K562 (cell line): ENCODE measurements at regions not wholly inside any gene's neighbourhood (a gene's known extent, or its start where the extent isn't known, plus 50 kb on each side); places are given as distances from the start of the nearest gene placed in this dataset.

Experiments
- ATAC-seq: fragments of 200-7000 bp; cut with Tn5 transposase; 3 replicates; pipeline ENCODE4 v1.9.1; 2020; ENCODE audit warnings: moderate library complexity
- BruUV-seq: library from RNA; stranded (reverse); fragments of 400-500 nt; replicated peaks from 2 replicates; lab custom pipeline; 2021; lab: Mats Ljungman, UMichigan
- CTCF ChIA-PET: fragments of 300-600 bp; formaldehyde crosslinking; extraction: SDS; loops from one replicate; lab custom pipeline; 2021; ENCODE audit warnings: low intra/inter-chr PET ratio; lab: Yijun Ruan, JAX
- POLR2A ChIA-PET: fragments of 300-600, 350-650 bp; sonication (Branson Sonifier 250); formaldehyde crosslinking; extraction: SDS; loops from one replicate; lab custom pipeline; 2021; ENCODE audit warnings: antibody characterized with exemption, inconsistent platforms; lab: Yijun Ruan, JAX
- DNase-seq, 4 experiments: peaks; one replicate each; pipeline versions ENCODE4 v3.0.0 to v3.0.0-alpha.2; 2011 to 2018; ENCODE audit warnings: low spot score in 3 of 4, mixed read lengths in 3 of 4; ENCODE audit errors: extremely low read depth in 1 of 4
- FAIRE-seq: peaks from 2 replicates; lab custom pipeline; 2011; peaks lifted over from hg19 to GRCh38; lab: Jason Lieb, UNC
- H2AFZ ChIP-seq: 2 replicates; pipeline ENCODE4 v1.6.0; 2011; ENCODE audit warnings: low read depth, low read length, control low read depth, inconsistent platforms
- H3K27ac ChIP-seq: fragments of 200-600 bp; 3 replicates; pipeline ENCODE4 v1.8.0; 2011; ENCODE audit warnings: low read depth, mild to moderate bottlenecking, control low read depth, inconsistent platforms, low read length, moderate library complexity, mixed read lengths; ENCODE audit errors: extremely low read depth
- H3K27me3 ChIP-seq, 2 experiments: fragments of 300-600 bp in 1 of 2; 2 replicates in 1 of 2; 3 replicates in 1 of 2; pipeline versions ENCODE4 v1.6.0 to v1.8.0; 2011; ENCODE audit warnings: inconsistent platforms in 2 of 2, low read length in 2 of 2, mild to moderate bottlenecking in 1 of 2, mixed read lengths in 1 of 2, moderate library complexity in 1 of 2; ENCODE audit not compliant: control insufficient read depth in 2 of 2, insufficient read depth in 2 of 2
- H3K36me3 ChIP-seq: fragments of 300-600 bp; 3 replicates; pipeline ENCODE4 v1.8.0; 2011; ENCODE audit warnings: mild to moderate bottlenecking, low read length, inconsistent platforms; ENCODE audit not compliant: control insufficient read depth, insufficient read depth
- H3K4me1 ChIP-seq, 2 experiments: fragments of 200-600 bp in 1 of 2; replicated peaks in 1 of 2; 2 replicates in 1 of 2; 3 replicates in 1 of 2; pipeline versions ENCODE4 v1.5.1 to v1.8.0; 2011; ENCODE audit warnings: inconsistent platforms in 2 of 2, low read length in 2 of 2, mild to moderate bottlenecking in 1 of 2, mixed read lengths in 1 of 2, moderate library complexity in 1 of 2; ENCODE audit not compliant: control insufficient read depth in 2 of 2, insufficient read depth in 2 of 2
- H3K4me2 ChIP-seq: 2 replicates; pipeline ENCODE4 v1.6.1; 2011; ENCODE audit warnings: low read length, control low read depth, inconsistent platforms, mixed read lengths; ENCODE audit not compliant: insufficient read depth
- H3K4me3 ChIP-seq: fragments of 200-600 bp; sonication (generic), shearing (Covaris generic); 2 replicates; pipeline ENCODE4 v1.5.1; 2016; ENCODE audit warnings: control low read depth, inconsistent platforms
- H3K79me2 ChIP-seq: fragments of 200-600 bp; 3 replicates; pipeline ENCODE4 v1.8.0; 2011; ENCODE audit warnings: low read length, inconsistent platforms; ENCODE audit not compliant: control insufficient read depth, insufficient read depth
- H3K9ac ChIP-seq, 2 experiments: 2 replicates each; pipeline versions ENCODE4 v1.6.0 to v1.6.1; 2011; ENCODE audit warnings: low read depth in 2 of 2, low read length in 2 of 2, control low read depth in 1 of 2, inconsistent platforms in 1 of 2, mild to moderate bottlenecking in 1 of 2, mixed read lengths in 1 of 2; ENCODE audit not compliant: insufficient read depth in 1 of 2
- H3K9me1 ChIP-seq: one replicate; pipeline ENCODE4 v1.6.0; 2011; ENCODE audit warnings: inconsistent platforms, mild to moderate bottlenecking, low read length, moderate library complexity; ENCODE audit not compliant: control insufficient read depth, insufficient read depth
- H3K9me3 ChIP-seq: replicated peaks from 2 replicates; pipeline ENCODE4 v1.5.1; 2011; ENCODE audit warnings: low read depth, low read length, inconsistent platforms; ENCODE audit not compliant: control insufficient read depth, insufficient read depth
- H4K20me1 ChIP-seq: replicated peaks from 2 replicates; pipeline ENCODE4 v1.6.1; 2011; ENCODE audit warnings: low read length, inconsistent platforms, mixed read lengths; ENCODE audit not compliant: control insufficient read depth, insufficient read depth
- FOXJ2 ChIP-seq: fragments of 200-800 bp; sonication (Bioruptor generic); IDR thresholded peaks from 2 replicates; pipeline ENCODE4 v1.6.1; 2016; ENCODE audit warnings: missing genetic modification characterization, missing compliant biosample characterization
- MCM5 ChIP-seq: fragments of 450-650 bp; IDR thresholded peaks from 2 replicates; pipeline ENCODE4 v1.6.1; 2016; ENCODE audit warnings: low read depth
- MIER1 ChIP-seq: fragments of 450-650 bp; IDR thresholded peaks from 2 replicates; pipeline ENCODE4 v1.6.1; 2016; ENCODE audit warnings: antibody characterized with exemption, mild to moderate bottlenecking, low read depth
- PCBP1 ChIP-seq: fragments of 200-400 bp; formaldehyde crosslinking; IDR thresholded peaks from 2 replicates; pipeline ENCODE4 v1.6.1; 2018; ENCODE audit warnings: mild to moderate bottlenecking, low read depth, low read length; ENCODE audit not compliant: poor library complexity, severe bottlenecking
- PTRF ChIP-seq: fragments of 450-650 bp; IDR thresholded peaks from 2 replicates; pipeline ENCODE4 v1.6.1; 2016; ENCODE audit warnings: mild to moderate bottlenecking, missing genetic modification characterization, missing compliant biosample characterization
- RNF2 ChIP-seq: sonication (generic); IDR thresholded peaks from 2 replicates; pipeline ENCODE4 v1.6.1; 2016
- SIRT6 ChIP-seq: IDR thresholded peaks from one replicate; pipeline ENCODE4 v1.6.1; 2012; ENCODE audit warnings: low read depth, mild to moderate bottlenecking, control low read depth, inconsistent platforms, low read length, moderate library complexity
- SRSF9 ChIP-seq: fragments of 200-400 bp; formaldehyde crosslinking; IDR thresholded peaks from 2 replicates; pipeline ENCODE4 v1.6.1; 2017; ENCODE audit warnings: low read depth, low read length, borderline replicate concordance
- SUPT5H ChIP-seq: fragments of 450-650 bp; IDR thresholded peaks from 2 replicates; pipeline ENCODE4 v1.6.1; 2016
- TAF7 ChIP-seq: fragments of 450-650 bp; IDR thresholded peaks from 2 replicates; pipeline ENCODE4 v1.6.1; 2016; ENCODE audit warnings: missing genetic modification characterization, missing compliant biosample characterization
- ZBTB49 ChIP-seq: sonication (generic); formaldehyde crosslinking; IDR thresholded peaks from 2 replicates; pipeline ENCODE4 v1.8.0; 2022; ENCODE audit warnings: missing genetic modification reagents, mild to moderate bottlenecking, borderline replicate concordance
- ZNF398 ChIP-seq: fragments of 250-450 bp; sonication (Bioruptor Pico); IDR thresholded peaks from 2 replicates; pipeline ENCODE4 v1.8.0; 2021; ENCODE audit warnings: moderate library complexity, mild to moderate bottlenecking, inconsistent platforms
- WGBS: fragments of 100-300 bp; shearing (Covaris generic); methylation state at CpG from one replicate; pipeline ENCODE4 v1.1.6; 2016; ENCODE audit warnings: low coverage, mixed read lengths; ENCODE audit not compliant: insufficient coverage; ENCODE audit errors: missing lambda C conversion rate; 5-methylcytosine and 5-hydroxymethylcytosine counted together
- in situ Hi-C: fragments of 300-500 bp; cut with MboI; formaldehyde crosslinking; loops from 4 replicates; pipeline ENCODE4 v1.15.0; 2018; ENCODE audit warnings: inconsistent platforms, mixed read lengths
- intact Hi-C: fragments of 100-400 bp; cut with micrococcal nuclease; formaldehyde crosslinking; loops from 2 replicates; pipeline ENCODE4 v1.14.2; 2022
- TF ChIP-seq, protein P1 (sequence below): fragments of 450-650 bp; formaldehyde crosslinking; IDR thresholded peaks from 2 replicates; pipeline ENCODE4 v1.4.0; 2020; ENCODE audit warnings: mild to moderate bottlenecking, moderate library complexity
- TF ChIP-seq, protein P2 (sequence below): fragments of 200-400 bp; formaldehyde crosslinking; IDR thresholded peaks from 2 replicates; pipeline ENCODE4 v1.6.1; 2017; ENCODE audit warnings: mild to moderate bottlenecking, low read depth, low read length, moderate library complexity

DNA sequence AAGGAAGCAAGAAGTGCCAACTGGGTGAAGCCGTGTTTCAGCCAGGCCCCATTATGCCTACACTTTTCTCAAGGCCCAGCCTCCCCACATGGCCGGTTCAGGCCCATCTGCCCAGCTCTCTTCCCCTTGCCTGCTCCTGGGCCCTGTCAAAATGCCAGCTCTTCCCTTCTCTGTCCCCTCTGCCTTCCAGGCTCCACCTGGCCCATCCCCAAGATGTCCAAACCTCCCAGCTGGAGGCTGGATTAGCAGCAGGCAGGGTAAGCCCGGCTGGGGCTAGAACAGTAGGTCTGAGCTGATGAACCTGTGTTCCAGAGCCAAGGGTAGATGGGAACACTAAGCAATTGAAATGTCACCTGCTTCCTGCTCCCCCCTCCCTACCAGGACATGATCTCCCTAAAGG lies 64.1 kb upstream of the HSPA9 start (continued):
- TF ChIP-seq ZNF398 (no peak), MIER1 (no peak), PCBP1 (no peak)

DNA sequence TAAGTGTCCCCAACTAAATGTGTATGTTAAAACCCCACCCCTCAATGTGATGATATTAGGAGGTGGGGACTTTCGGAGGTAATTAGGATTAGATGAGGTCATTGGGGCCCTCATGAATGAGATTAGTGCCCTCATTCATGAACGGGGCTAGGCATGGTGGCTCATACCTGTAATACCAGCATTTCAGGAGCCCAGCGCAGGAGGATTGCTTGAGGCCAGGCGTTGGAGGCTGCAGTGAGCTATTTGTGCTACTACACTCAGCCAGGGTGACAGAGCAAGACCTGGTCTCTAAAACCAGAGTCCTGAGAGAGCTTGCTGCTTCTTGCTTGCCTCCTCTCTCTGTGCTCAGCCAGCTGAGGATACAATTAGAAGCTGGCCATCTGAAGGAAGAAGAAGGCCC lies 62.1 kb upstream of the HSPA9 start:
- Histone ChIP-seq H3K79me2 (no peaks in the 10 kb centered on the region), H2AFZ (no peak overlapping the region), H4K20me1 (0 out of 2 replicates have a peak, but pooled peaks cover 6% of the 10 kb centered on the region), H3K4me2 (no peak overlapping the region), H3K36me3 (no peaks in the 10 kb centered on the region), H3K27ac (no peak overlapping the region), H3K9ac (no peak overlapping the region), H3K9me1 (no peaks in the 10 kb centered on the region), H3K4me1 (peaks cover 2 to 7% of the 10 kb centered on the region in 2 experiments; a peak in 3 of 5 replicates), H3K9me3 (no peaks in the 10 kb centered on the region), H3K4me3 (no peak overlapping the region), H3K27me3 (peaks cover 20 to 53% of the 10 kb centered on the region in 2 experiments; a peak in 4 of 5 replicates)
- in situ Hi-C loops (no loop called here), intact Hi-C loops (loop anchor here (10.0 kb wide), 1 partner anchor 182 kb away; no protein-coding TSS in a partner anchor)
- DNase-seq, result no peak
- FAIRE-seq, result no peak
- no TSS peak for BruUV-seq
- 11% methylated on average over 4 of the region's 4 CpGs for WGBS
- ChIA-PET POLR2A (interaction anchor here (0.5 to 1.3 kb wide), 3 partner anchors 84 to 338 kb away, joined by 3 to 4 read pairs (median 3); no protein-coding TSS in a partner anchor), CTCF (no interaction called here)
- no peak for ATAC-seq
- no peak for TF ChIP-seq SRSF9
- TF ChIP-seq TAF7 (tag), result no peak
- no peak for TF ChIP-seq PTRF (tag)
- TF ChIP-seq ZBTB49 (CRISPR knock-in tag), result no peak
- TF ChIP-seq, protein P1, sequence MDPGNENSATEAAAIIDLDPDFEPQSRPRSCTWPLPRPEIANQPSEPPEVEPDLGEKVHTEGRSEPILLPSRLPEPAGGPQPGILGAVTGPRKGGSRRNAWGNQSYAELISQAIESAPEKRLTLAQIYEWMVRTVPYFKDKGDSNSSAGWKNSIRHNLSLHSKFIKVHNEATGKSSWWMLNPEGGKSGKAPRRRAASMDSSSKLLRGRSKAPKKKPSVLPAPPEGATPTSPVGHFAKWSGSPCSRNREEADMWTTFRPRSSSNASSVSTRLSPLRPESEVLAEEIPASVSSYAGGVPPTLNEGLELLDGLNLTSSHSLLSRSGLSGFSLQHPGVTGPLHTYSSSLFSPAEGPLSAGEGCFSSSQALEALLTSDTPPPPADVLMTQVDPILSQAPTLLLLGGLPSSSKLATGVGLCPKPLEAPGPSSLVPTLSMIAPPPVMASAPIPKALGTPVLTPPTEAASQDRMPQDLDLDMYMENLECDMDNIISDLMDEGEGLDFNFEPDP (CRISPR knock-in tag), result no peak
- TF ChIP-seq RNF2, result no peak
- no peak for TF ChIP-seq SUPT5H
- no peak for TF ChIP-seq MCM5
- TF ChIP-seq, protein P2, sequence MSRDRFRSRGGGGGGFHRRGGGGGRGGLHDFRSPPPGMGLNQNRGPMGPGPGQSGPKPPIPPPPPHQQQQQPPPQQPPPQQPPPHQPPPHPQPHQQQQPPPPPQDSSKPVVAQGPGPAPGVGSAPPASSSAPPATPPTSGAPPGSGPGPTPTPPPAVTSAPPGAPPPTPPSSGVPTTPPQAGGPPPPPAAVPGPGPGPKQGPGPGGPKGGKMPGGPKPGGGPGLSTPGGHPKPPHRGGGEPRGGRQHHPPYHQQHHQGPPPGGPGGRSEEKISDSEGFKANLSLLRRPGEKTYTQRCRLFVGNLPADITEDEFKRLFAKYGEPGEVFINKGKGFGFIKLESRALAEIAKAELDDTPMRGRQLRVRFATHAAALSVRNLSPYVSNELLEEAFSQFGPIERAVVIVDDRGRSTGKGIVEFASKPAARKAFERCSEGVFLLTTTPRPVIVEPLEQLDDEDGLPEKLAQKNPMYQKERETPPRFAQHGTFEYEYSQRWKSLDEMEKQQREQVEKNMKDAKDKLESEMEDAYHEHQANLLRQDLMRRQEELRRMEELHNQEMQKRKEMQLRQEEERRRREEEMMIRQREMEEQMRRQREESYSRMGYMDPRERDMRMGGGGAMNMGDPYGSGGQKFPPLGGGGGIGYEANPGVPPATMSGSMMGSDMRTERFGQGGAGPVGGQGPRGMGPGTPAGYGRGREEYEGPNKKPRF, result no peak
- TF ChIP-seq FOXJ2 (tag), result no peak
- TF ChIP-seq SIRT6, result no peak
